Stimulated activated CD4-positive, alpha-beta T cell treated with anti-CD3 and anti-CD28 coated beads, Interleukin-15, amount 100 ng/mL, for 24 hours (primary cell): ENCODE measurements at regions not wholly inside any gene's neighbourhood (a gene's known extent, or its start where the extent isn't known, plus 50 kb on each side); places are given as distances from the start of the nearest gene placed in this dataset.
"Not testable (repeated sequence)": the region's sequence is repeated elsewhere in the genome, so short reads cannot be mapped to it uniquely, and the experiment has no call there.

Source experiments
- DNase-seq: peaks from one replicate; pipeline ENCODE4 v3.0.0-alpha.2; 2020

- no peak for DNase-seq
Observed at GRCh38 chr11:28849053-28849452, 740.9 kb downstream of the METTL15 start.

GRCh38 chr11:28842716-28843115, 734.5 kb downstream of the METTL15 start:
- DNase-seq = no peak

GRCh38 chr11:28838741-28839140, 730.6 kb downstream of the METTL15 start:
- DNase-seq = no peak

- no peak for DNase-seq
Observed at GRCh38 chr11:28837599-28837998, 729.4 kb downstream of the METTL15 start.

GRCh38 chr11:28836285-28837081, 728.3 kb downstream of the METTL15 start:
- no peak for DNase-seq

- DNase-seq = no peak
Observed at GRCh38 chr11:28835790-28836189, 727.6 kb downstream of the METTL15 start.

GRCh38 chr11:28835317-28835716, 727.1 kb downstream of the METTL15 start:
- no peak for DNase-seq

GRCh38 chr11:28834877-28835276, 726.7 kb downstream of the METTL15 start:
- DNase-seq = no peak

GRCh38 chr11:28833670-28834069, 725.5 kb downstream of the METTL15 start:
- DNase-seq = no peak

GRCh38 chr11:28833169-28833568, 725.0 kb downstream of the METTL15 start:
- no peak for DNase-seq

- no peak for DNase-seq
Observed at GRCh38 chr11:28826807-28827206, 718.6 kb downstream of the METTL15 start.

- no peak for DNase-seq
Observed at GRCh38 chr11:28822576-28822975, 714.4 kb downstream of the METTL15 start.

GRCh38 chr11:28820296-28820989, 712.3 kb downstream of the METTL15 start:
- no peak for DNase-seq

GRCh38 chr11:28819741-28820140, 711.6 kb downstream of the METTL15 start:
- DNase-seq = no peak

- DNase-seq = no peak
Observed at GRCh38 chr11:28815110-28815509, 706.9 kb downstream of the METTL15 start.

- DNase-seq = no peak
Observed at GRCh38 chr11:28808771-28809170, 700.6 kb downstream of the METTL15 start.

- DNase-seq = no peak
Observed at GRCh38 chr11:28799316-28799715, 691.1 kb downstream of the METTL15 start.

GRCh38 chr11:28798286-28798685, 690.1 kb downstream of the METTL15 start:
- no peak for DNase-seq

- no peak for DNase-seq
Observed at GRCh38 chr11:28797536-28797935, 689.3 kb downstream of the METTL15 start.

- DNase-seq = no peak
Observed at GRCh38 chr11:28794405-28794804, 686.2 kb downstream of the METTL15 start.

- no peak for DNase-seq
Observed at GRCh38 chr11:28793282-28793738, 685.1 kb downstream of the METTL15 start.

GRCh38 chr11:28792856-28793255, 684.7 kb downstream of the METTL15 start:
- DNase-seq = no peak

GRCh38 chr11:28787897-28788296, 679.7 kb downstream of the METTL15 start:
- not testable (repeated sequence) for DNase-seq

- no peak for DNase-seq
Observed at GRCh38 chr11:28777126-28777525, 668.9 kb downstream of the METTL15 start.
